ENCODE measurements at regions not wholly inside any gene's neighbourhood (a gene's known extent, or its start where the extent isn't known, plus 50 kb on each side); places are given as distances from the start of the nearest gene placed in this dataset.
A peak's percentile ranks its signal among the peaks of the same experiment; 100 is the strongest.

GRCh38 chr3:5330152-5330810, 142.8 kb downstream of the EDEM1 start:
- no peak for TF ChIP-seq CTCF (IDR thresholded peaks at IDR 0.05; ENCODE audit: insufficient read depth, low read length, poor library complexity, severe bottlenecking)
- DNase-seq (ENCODE audit: low read depth): peak; percentile 89
- no peaks in the 10 kb centered on the region for H3K36me3 ChIP-seq (ENCODE audit: control insufficient read depth, insufficient read depth, low read length)
- no peak overlapping the region for H3K4me3 ChIP-seq (ENCODE audit: low read depth, low read length)
- H3K27me3 ChIP-seq (ENCODE audit: control insufficient read depth, insufficient read depth, low read length): no peaks in the 10 kb centered on the region

GRCh38 chr3:5331567-5332269, 144.2 kb downstream of the EDEM1 start:
- no peak for DNase-seq (ENCODE audit: low read depth)
- TF ChIP-seq CTCF (IDR thresholded peaks at IDR 0.05; ENCODE audit: insufficient read depth, low read length, poor library complexity, severe bottlenecking): no peak
- H3K27me3 ChIP-seq (ENCODE audit: control insufficient read depth, insufficient read depth, low read length): no peaks in the 10 kb centered on the region
- no peaks in the 10 kb centered on the region for H3K36me3 ChIP-seq (ENCODE audit: control insufficient read depth, insufficient read depth, low read length)
- no peak overlapping the region for H3K4me3 ChIP-seq (ENCODE audit: low read depth, low read length)

GRCh38 chr3:5332270-5332956, 144.9 kb downstream of the EDEM1 start:
- no peaks in the 10 kb centered on the region for H3K36me3 ChIP-seq (ENCODE audit: control insufficient read depth, insufficient read depth, low read length)
- no peaks in the 10 kb centered on the region for H3K27me3 ChIP-seq (ENCODE audit: control insufficient read depth, insufficient read depth, low read length)
- H3K4me3 ChIP-seq (ENCODE audit: low read depth, low read length): no peak overlapping the region
- TF ChIP-seq CTCF (IDR thresholded peaks at IDR 0.05; ENCODE audit: insufficient read depth, low read length, poor library complexity, severe bottlenecking): no peak
- no peak for DNase-seq (ENCODE audit: low read depth)

- no peak for DNase-seq (ENCODE audit: low read depth)
- Histone ChIP-seq H3K36me3 (ENCODE audit: control insufficient read depth, insufficient read depth, low read length) (no peaks in the 10 kb centered on the region), H3K4me3 (ENCODE audit: low read depth, low read length) (no peak overlapping the region), H3K27me3 (ENCODE audit: control insufficient read depth, insufficient read depth, low read length) (no peaks in the 10 kb centered on the region)
- no peak for TF ChIP-seq CTCF (IDR thresholded peaks at IDR 0.05; ENCODE audit: insufficient read depth, low read length, poor library complexity, severe bottlenecking)
Observed at GRCh38 chr3:5339967-5340535, 152.5 kb downstream of the EDEM1 start.

- TF ChIP-seq CTCF (IDR thresholded peaks at IDR 0.05; ENCODE audit: insufficient read depth, low read length, poor library complexity, severe bottlenecking): no peak
- Histone ChIP-seq H3K36me3 (ENCODE audit: control insufficient read depth, insufficient read depth, low read length) (no peaks in the 10 kb centered on the region), H3K27me3 (ENCODE audit: control insufficient read depth, insufficient read depth, low read length) (no peaks in the 10 kb centered on the region), H3K4me3 (ENCODE audit: low read depth, low read length) (no peak overlapping the region)
- no peak for DNase-seq (ENCODE audit: low read depth)
Observed at GRCh38 chr3:5341610-5342009, 154.1 kb downstream of the EDEM1 start.
